GM04503 (cell line): ENCODE measurements at regions not wholly inside any gene's neighbourhood (a gene's known extent, or its start where the extent isn't known, plus 50 kb on each side); places are given as distances from the start of the nearest gene placed in this dataset.

Source experiments
- DNase-seq: peaks from one replicate; pipeline ENCODE4 v3.0.0-alpha.2; 2012; ENCODE audit warnings: low read depth

- DNase-seq, result no peak
These were observed 336.5 kb upstream of the ALCAM start for GRCh38 chr3:105030211-105030610.

- no peak for DNase-seq
These were observed 334.2 kb upstream of the ALCAM start for GRCh38 chr3:105032541-105032940.

GRCh38 chr3:105033081-105033480, 333.6 kb upstream of the ALCAM start:
- DNase-seq, result no peak

GRCh38 chr3:105039004-105039403, 327.7 kb upstream of the ALCAM start:
- no peak for DNase-seq

GRCh38 chr3:105040026-105040622, 326.6 kb upstream of the ALCAM start:
- DNase-seq, result no peak

- DNase-seq, result no peak
These were observed 324.1 kb upstream of the ALCAM start for GRCh38 chr3:105042586-105042985.

GRCh38 chr3:105051111-105051510, 315.6 kb upstream of the ALCAM start:
- DNase-seq, result no peak

- no peak for DNase-seq
These were observed 314.7 kb upstream of the ALCAM start for GRCh38 chr3:105051972-105052371.

- DNase-seq, result no peak
These were observed 303.9 kb upstream of the ALCAM start for GRCh38 chr3:105062853-105063252.

GRCh38 chr3:105065895-105066839, 300.5 kb upstream of the ALCAM start:
- no peak for DNase-seq

GRCh38 chr3:105067361-105067760, 299.3 kb upstream of the ALCAM start:
- DNase-seq, result no peak

GRCh38 chr3:105077060-105077822, 289.5 kb upstream of the ALCAM start:
- no peak for DNase-seq

GRCh38 chr3:105083945-105084344, 282.8 kb upstream of the ALCAM start:
- DNase-seq, result no peak

- no peak for DNase-seq
These were observed 281.2 kb upstream of the ALCAM start for GRCh38 chr3:105085506-105085905.

GRCh38 chr3:105093371-105094252, 273.1 kb upstream of the ALCAM start:
- DNase-seq, result no peak

GRCh38 chr3:105094588-105094987, 272.1 kb upstream of the ALCAM start:
- no peak for DNase-seq

GRCh38 chr3:105096071-105096470, 270.6 kb upstream of the ALCAM start:
- DNase-seq, result no peak

GRCh38 chr3:105101603-105102002, 265.1 kb upstream of the ALCAM start:
- DNase-seq, result no peak

- DNase-seq, result no peak
These were observed 263.6 kb upstream of the ALCAM start for GRCh38 chr3:105103139-105103538.

- no peak for DNase-seq
These were observed 257.9 kb upstream of the ALCAM start for GRCh38 chr3:105108823-105109222.

GRCh38 chr3:105118905-105119304, 247.8 kb upstream of the ALCAM start:
- peak; percentile 28 for DNase-seq
